HG03342 (cell line): ENCODE measurements at regions not wholly inside any gene's neighbourhood (a gene's known extent, or its start where the extent isn't known, plus 50 kb on each side); places are given as distances from the start of the nearest gene placed in this dataset.

Experiments used
- ATAC-seq: cut with Tn5 transposase; IDR thresholded peaks from one replicate; pipeline ENCODE4 v1.9.1; 2021; ENCODE audit warnings: mild to moderate bottlenecking, moderate library complexity; ENCODE audit not compliant: unreplicated experiment

DNA sequence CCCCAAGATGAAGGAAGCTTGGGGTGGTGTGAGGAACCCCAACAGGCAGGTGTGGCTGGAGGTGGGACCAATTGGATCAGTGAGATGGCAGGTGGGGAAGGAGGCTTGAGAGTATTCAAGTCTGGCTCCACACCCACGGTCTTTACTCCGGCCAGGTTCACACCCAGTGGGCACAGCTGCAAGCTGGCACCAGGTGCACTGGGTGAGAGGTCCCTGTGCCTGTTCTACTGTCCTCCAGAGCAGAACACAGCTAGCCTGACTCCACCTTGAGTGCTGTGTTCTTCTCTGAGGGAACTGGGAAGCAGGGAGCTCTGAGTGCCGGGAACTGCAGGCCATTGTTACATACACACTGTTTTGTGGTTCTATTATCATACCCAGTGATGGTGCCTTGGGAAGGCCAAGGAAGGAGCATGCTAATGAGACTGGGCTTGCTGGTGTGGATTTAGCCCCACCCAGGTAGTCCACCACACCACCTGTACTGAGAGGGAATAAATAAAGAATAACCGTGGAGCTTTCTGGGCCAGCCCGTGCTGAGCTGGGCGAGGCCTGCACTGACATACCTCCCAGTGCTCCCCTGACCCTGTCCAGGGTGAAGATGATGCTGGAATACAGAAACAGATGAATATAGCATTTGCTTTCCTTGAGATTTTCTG lies 93.4 kb downstream of the ABHD5 start:
- ATAC-seq, result no peak

GRCh38 chr3:43784640-43785011 lies 93.9 kb downstream of the ABHD5 start:
- ATAC-seq, result no peak

GRCh38 chr3:43785551-43785950 lies 94.8 kb downstream of the ABHD5 start:
- ATAC-seq, result no peak

DNA sequence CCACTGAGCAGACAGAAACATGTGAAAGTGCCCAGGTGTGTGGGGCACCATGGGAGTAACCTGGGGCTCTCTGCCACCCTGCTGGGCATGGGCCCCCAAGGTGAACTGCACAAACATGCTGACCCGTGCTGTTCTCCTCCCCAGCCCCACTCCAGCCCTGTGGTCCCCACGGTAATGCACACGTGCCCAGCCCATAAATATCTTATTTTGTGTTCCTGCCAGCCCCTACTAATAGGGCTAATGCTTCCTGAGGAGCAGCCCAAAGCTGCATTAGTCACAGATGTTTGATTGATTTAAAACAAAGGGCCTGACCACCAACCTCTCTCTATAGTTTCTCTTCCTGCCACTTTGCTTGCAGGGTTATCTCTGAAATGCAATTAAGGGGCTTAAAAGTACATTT lies 95.4 kb downstream of the ABHD5 start:
- no peak for ATAC-seq

DNA sequence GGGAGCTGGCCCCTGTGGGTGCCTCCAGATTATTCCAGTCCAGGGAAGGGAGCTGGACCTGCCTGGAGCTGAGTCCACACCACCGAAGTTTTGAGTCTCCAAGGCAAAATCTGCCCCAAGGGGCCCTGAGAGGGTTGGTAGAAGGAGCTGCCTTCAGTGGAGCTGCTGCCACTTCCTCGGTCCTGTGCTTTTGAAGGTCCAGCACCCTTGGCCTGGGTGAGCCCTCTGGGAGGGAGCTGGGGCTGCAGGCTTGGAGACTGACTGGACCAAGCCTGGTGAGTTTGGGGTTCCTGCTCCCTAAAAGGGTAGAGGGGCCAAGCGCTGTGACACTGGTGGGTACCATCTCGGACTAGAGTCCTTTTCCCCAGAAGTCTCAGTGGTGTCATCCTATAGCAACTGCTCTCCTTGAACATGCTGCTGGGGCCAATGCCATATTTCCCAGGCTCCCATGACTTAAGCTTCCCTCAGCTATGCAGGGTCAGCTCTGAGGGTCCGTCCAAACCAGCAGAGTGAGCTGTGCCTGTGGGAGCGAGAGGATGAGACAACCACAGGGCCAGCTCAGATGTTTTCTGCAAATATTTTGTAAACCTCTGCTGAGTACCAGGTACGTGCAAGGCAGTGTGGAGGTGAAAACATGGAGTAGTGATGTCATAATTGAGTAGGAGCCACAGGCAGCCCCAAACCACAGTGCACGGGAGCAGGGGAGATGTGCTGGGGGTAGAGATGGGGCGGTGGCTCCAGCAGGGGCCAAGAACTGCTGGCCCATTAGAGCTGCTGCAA lies 96.0 kb downstream of the ABHD5 start:
- no peak for ATAC-seq

- no peak for ATAC-seq
These were observed 96.6 kb downstream of the ABHD5 start for GRCh38 chr3:43787330-43787729.

DNA sequence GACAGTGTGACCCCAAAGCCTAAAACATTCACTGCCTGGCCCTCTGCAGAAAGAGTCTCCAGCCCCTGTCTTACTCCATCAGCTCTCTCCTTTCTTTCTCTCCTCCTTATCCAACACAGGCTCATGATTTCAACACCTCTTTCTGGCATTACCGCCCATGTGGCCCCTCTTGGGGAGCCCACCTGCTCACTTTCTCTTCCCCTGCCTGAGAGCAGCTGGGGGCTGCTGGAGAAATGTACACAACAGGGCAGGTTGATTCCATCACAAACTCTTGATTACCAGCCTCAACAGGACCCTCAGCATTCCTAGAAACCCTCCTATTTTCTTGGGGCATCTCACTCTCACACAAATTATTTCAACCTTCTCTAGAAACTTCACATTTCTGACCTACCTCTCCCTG lies 98.3 kb downstream of the ABHD5 start:
- no peak for ATAC-seq

GRCh38 chr3:43790060-43790459 lies 99.3 kb downstream of the ABHD5 start:
- ATAC-seq, result no peak

- ATAC-seq, result no peak
These were observed 99.7 kb downstream of the ABHD5 start for GRCh38 chr3:43790476-43790875.

DNA sequence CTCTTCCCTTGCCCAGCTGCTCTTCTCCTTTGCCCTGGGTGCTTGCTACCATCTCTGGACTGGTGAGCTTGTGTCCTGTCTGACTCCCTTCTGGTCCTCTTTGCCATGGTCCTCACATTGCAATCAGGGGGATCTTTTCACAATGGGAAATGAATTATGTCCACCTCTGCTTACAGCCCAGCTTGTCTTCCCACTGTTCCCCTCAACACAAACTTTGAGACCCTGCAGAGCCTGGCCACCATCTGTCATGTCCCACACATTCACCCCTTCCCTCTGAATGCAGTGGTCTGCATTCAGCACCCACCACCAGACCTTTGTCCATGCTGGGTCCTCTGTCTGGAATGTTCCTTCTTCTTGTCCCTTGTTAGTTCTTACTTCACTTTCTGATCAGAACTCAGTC lies 100.5 kb downstream of the ABHD5 start:
- no peak for ATAC-seq

DNA sequence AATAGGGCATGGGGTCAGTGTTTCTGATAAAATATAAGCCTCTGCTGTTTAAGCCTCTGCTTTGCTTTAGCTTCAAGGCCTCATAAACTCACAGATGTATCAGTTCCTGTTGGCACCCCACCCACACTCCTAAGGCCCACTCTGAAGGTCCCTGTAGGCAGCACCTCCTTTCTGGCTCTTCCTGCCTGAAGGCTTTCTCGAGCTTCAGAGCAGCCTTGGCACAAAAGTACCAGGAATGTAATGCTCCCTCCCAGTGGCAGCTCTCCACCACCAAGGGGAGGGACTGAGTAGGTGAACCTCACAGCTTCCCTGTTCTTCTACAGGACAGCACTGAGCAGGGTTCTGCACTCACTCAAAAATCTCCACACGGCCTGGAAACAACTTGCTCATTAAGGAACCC lies 102.2 kb downstream of the ABHD5 start:
- ATAC-seq, result no peak

DNA sequence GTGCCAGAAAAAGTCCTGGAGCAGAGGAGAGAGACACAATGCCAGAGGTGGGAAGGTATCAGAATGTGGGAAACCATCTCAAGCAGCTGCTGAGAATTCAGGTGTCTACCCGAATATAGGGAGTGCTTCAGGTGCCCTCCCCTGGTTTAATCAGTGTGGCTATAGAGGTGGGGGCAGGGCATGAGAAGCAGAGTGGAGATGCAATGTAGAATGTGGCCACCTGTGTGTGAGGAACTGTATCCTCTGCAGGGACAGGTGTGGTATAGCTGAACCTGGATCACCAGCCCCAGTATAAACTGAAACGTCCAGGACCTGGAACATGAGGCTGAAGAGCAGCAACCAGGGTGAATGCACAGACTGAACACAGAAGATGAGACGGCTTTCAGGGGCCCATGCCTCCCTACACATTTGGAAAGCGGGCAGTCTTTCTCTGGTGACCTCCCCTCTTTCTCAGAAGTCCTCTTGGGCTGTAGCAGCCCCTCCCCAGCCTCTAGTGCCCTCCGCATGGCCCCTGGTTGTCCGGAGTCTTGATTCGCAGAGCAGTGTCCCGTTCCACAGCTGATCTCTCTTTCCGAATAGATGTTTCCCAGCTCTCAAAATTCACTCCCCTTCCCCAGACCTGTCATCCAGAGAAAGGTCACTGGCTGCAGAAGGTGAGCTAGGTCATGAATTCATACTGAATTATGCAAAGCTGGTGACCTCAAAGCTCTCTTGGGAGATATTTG lies 103.1 kb downstream of the ABHD5 start:
- ATAC-seq, result no peak

DNA sequence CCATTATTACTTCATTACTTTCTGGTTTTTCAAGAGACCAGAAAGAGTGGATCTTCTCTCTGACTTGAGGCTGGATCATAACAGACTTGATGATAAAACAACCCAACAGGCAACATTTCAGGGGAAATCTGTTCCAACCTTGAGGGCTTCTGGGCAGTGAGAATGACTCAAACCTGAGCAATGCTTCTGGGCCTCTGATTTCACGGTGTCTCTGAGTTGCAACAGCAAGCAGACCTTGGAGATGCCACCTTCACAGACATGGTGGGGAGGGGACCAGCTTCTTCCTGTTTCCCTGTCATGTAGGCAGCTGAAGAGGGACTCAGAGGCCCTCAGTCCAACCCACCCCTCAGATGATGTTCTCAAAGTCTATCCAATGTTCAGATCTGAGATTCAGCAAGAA lies 104.0 kb downstream of the ABHD5 start:
- ATAC-seq, result no peak

DNA sequence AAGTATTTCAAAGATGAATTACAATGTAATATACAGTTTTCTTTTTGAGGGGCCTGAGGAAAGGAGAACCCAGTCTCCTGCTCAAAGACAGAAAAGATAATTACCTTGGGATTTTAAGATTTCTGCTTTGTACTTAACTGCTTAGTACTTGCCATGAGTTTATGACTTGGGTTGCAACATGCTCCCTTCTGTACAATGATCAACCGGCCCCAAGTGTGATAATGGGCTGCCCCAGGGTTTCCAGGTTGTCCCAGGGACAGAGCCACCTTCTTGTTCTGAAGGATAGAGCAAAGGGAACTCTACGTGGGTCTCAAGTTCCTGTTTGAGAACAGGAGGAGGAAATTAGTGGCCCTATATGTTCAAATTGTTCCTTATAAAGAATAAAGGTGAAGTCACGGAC lies 104.8 kb downstream of the ABHD5 start:
- no peak for ATAC-seq

DNA sequence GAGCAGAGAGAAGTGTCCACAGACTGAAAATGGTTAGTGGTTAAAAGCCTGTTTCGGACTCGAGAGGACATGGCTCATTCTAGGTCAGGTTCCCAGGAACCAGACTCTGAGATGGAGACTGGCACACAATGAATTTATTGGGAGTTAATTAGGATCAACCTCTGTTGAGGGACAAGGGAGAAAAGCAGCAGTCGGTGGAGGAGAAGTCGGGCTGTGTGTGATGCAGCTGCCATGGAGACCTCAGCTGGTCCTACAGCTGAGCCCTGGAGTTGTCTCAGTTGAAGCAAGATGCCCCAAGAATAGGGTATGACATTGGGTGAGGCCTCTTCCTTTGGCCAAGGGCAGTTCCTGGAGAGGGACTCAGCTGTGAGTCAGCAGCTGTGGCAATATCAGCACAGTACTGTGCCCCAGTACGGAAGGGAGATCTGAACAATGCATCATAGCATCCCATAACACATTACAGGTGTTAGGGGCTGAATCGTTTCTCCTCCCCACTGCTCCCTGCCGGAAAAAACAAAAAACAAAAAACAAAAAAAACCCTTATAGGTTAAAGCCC lies 105.4 kb downstream of the ABHD5 start:
- ATAC-seq, result no peak

GRCh38 chr3:43797794-43798193 lies 107.1 kb downstream of the ABHD5 start:
- no peak for ATAC-seq

DNA sequence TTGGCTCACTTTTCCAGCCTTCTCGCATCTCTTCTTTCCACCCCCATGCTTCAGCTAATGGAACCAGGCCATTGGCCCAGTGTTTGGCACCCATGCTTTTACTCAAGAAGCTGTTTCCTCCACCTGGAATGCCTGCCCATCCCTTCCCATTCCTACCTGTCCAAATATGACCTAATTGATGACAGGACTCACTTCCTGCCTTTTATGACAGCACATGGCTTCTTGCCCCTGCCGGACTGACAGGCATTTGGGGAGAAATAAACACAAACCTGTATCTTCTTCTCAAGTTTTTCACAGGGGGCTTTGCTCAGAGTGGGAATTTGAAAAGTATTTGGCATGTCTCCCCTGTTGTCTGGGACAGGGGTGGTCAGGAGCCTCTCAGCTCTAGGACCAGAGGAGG lies 120.1 kb downstream of the ABHD5 start:
- no peak for ATAC-seq

- no peak for ATAC-seq
These were observed 123.7 kb downstream of the ABHD5 start for GRCh38 chr3:43814461-43814860.

GRCh38 chr3:43816372-43816771 lies 125.6 kb downstream of the ABHD5 start:
- no peak for ATAC-seq

GRCh38 chr3:43817064-43817463 lies 126.3 kb downstream of the ABHD5 start:
- no peak for ATAC-seq

DNA sequence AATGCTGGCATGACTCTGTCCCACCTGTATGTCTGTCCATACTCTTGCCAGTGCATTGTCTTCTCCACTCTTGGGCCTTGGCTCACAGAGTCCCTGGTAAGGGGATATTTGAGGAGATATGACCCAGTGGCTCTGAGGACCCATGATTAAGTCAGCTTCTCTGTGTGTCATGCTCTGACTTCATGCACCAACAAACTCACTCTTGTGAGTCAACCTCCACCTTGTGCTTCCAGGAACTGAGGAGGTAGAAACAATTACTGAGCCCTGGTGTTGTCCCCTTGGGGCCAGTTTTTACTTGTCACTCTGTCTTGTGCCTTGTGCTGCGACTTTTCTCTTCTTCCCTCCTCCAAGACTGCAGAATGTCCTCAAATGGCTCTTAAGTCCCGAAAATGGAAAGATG lies 127.1 kb downstream of the ABHD5 start:
- ATAC-seq, result no peak

GRCh38 chr3:43818229-43818628 lies 127.5 kb downstream of the ABHD5 start:
- no peak for ATAC-seq
